ENCODE measurements at regions not wholly inside any gene's neighbourhood (a gene's known extent, or its start where the extent isn't known, plus 50 kb on each side); places are given as distances from the start of the nearest gene placed in this dataset.

- Histone ChIP-seq H3K9me2 (replicated peaks; ENCODE audit: control insufficient read depth, low read length) (no peaks in the 10 kb centered on the region), H3K4me3 (ENCODE audit: low read length) (no peak overlapping the region), H4K20me1 (ENCODE audit: control insufficient read depth, insufficient read depth, low read depth, low read length) (no peaks in the 10 kb centered on the region), H3F3A (ENCODE audit: control insufficient read depth, insufficient read depth) (no peaks in the 10 kb centered on the region), H3K9me3 (ENCODE audit: control insufficient read depth, insufficient read depth, low read length) (no peaks in the 10 kb centered on the region), H3K79me2 (ENCODE audit: control insufficient read depth, low read length) (no peaks in the 10 kb centered on the region), H3K27ac (ENCODE audit: low read depth, low read length) (no peak overlapping the region), H3K27me3 (ENCODE audit: control insufficient read depth, low read length) (no peaks in the 10 kb centered on the region), H3K36me3 (ENCODE audit: control insufficient read depth, low read length) (no peaks in the 10 kb centered on the region), H3K4me1 (ENCODE audit: control insufficient read depth, low read length) (peaks cover 6% of the 10 kb centered on the region; the same call in 1 of the 2 replicates), H3K4me2 (ENCODE audit: low read length) (no peak overlapping the region)
- TF ChIP-seq EZH2phosphoT487 (IDR thresholded peaks at IDR 0.05; ENCODE audit: borderline replicate concordance, low read length) = no peak
- no peak for TF ChIP-seq CTCF (IDR thresholded peaks at IDR 0.05; ENCODE audit: low read depth, low read length, poor library complexity, severe bottlenecking)
These were observed 163.2 kb upstream of the JARID2 start for GRCh38 chr6:15082708-15083107.

DNA sequence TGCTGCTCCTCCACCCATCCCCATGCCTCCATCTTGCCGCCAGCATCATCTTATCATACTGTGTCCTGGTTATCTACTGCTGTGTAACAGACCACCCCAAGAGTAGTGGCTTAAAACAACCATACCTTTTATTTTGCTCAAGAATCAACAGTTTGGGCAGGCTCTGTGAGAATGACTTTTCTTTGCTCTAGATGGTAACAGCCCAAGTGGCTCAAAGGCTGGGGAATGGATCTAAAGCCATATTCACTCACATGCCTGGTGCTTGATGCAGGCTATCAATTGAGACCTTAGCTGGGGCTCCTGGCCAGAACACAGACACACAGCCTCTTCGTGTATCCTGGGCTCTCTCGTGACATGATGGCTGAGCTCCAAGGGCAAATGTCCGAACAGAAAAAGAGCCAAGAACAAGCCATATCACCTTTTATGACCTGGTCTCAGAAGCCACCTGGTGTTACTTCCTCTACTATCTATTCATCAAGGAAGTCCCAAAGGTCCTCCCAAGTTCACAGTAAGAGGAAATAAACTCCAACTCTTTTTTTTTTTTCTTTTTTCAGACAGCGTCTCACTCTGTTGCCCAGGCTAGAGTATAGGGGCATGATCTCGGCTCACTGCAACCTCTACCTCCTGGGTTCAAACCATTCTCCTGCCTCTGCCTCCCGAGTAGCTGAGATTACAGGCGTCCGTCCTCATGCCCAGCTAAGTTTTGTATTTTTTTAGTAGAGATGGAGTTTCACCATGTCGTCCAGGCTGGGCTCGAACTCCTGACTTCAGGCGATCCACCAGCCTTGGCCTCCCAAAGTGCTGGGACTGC lies 159.3 kb upstream of the JARID2 start:
- Histone ChIP-seq H3K4me2 (ENCODE audit: low read length) (no peak overlapping the region), H4K20me1 (ENCODE audit: control insufficient read depth, insufficient read depth, low read depth, low read length) (no peaks in the 10 kb centered on the region), H3K27me3 (ENCODE audit: control insufficient read depth, low read length) (no peaks in the 10 kb centered on the region), H3K36me3 (ENCODE audit: control insufficient read depth, low read length) (no peaks in the 10 kb centered on the region), H3F3A (ENCODE audit: control insufficient read depth, insufficient read depth) (no peaks in the 10 kb centered on the region), H3K9me3 (ENCODE audit: control insufficient read depth, insufficient read depth, low read length) (no peaks in the 10 kb centered on the region), H3K79me2 (ENCODE audit: control insufficient read depth, low read length) (no peaks in the 10 kb centered on the region), H3K27ac (ENCODE audit: low read depth, low read length) (no peak overlapping the region), H3K4me1 (ENCODE audit: control insufficient read depth, low read length) (peaks cover 6% of the 10 kb centered on the region; the same call in 1 of the 2 replicates), H3K4me3 (ENCODE audit: low read length) (no peak overlapping the region), H3K9me2 (replicated peaks; ENCODE audit: control insufficient read depth, low read length) (no peaks in the 10 kb centered on the region)
- TF ChIP-seq EZH2phosphoT487 (IDR thresholded peaks at IDR 0.05; ENCODE audit: borderline replicate concordance, low read length) (no peak), CTCF (IDR thresholded peaks at IDR 0.05; ENCODE audit: low read depth, low read length, poor library complexity, severe bottlenecking) (no peak)

GRCh38 chr6:15087186-15087589 lies 158.7 kb upstream of the JARID2 start:
- Histone ChIP-seq H3K36me3 (ENCODE audit: control insufficient read depth, low read length) (no peaks in the 10 kb centered on the region), H3K4me3 (ENCODE audit: low read length) (no peak overlapping the region), H3K9me3 (ENCODE audit: control insufficient read depth, insufficient read depth, low read length) (no peaks in the 10 kb centered on the region), H4K20me1 (ENCODE audit: control insufficient read depth, insufficient read depth, low read depth, low read length) (no peaks in the 10 kb centered on the region), H3F3A (ENCODE audit: control insufficient read depth, insufficient read depth) (no peaks in the 10 kb centered on the region), H3K4me1 (ENCODE audit: control insufficient read depth, low read length) (peaks cover 6% of the 10 kb centered on the region; the same call in 1 of the 2 replicates), H3K27ac (ENCODE audit: low read depth, low read length) (no peak overlapping the region), H3K9me2 (replicated peaks; ENCODE audit: control insufficient read depth, low read length) (no peaks in the 10 kb centered on the region), H3K79me2 (ENCODE audit: control insufficient read depth, low read length) (no peaks in the 10 kb centered on the region), H3K4me2 (ENCODE audit: low read length) (no peak overlapping the region), H3K27me3 (ENCODE audit: control insufficient read depth, low read length) (no peaks in the 10 kb centered on the region)
- TF ChIP-seq EZH2phosphoT487 (IDR thresholded peaks at IDR 0.05; ENCODE audit: borderline replicate concordance, low read length) = no peak
- TF ChIP-seq CTCF (IDR thresholded peaks at IDR 0.05; ENCODE audit: low read depth, low read length, poor library complexity, severe bottlenecking) = no peak
